ENCODE measurements at regions not wholly inside any gene's neighbourhood (a gene's known extent, or its start where the extent isn't known, plus 50 kb on each side); places are given as distances from the start of the nearest gene placed in this dataset.

DNA sequence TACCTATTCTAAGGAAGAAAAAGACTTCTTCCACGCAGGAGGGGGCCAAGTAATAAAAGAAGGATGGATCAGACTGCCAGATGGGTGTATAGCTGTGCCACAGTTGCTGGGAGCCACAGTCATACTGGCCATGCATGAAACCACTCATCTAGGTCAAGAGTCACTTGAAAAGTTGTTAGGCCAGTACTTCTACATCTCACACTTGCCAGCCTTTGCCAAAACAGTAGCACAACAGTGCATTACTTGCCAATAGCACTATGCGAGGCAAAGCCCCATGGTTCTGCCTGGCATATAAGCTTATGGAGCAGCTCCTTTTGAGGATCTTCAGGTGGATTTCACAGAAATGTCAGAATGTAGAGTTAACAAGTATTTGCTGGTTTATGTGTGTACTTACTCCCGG lies 735.0 kb downstream of the NLGN4Y start:
- H3K9me3 ChIP-seq (ENCODE audit: insufficient read depth, low read length, severe bottlenecking) = no peaks in the 10 kb centered on the region
- H3K9ac ChIP-seq (ENCODE audit: low read depth, low read length) = no peak overlapping the region
- no peaks in the 10 kb centered on the region for H3K4me1 ChIP-seq (ENCODE audit: insufficient read depth, low read length)
- TF ChIP-seq CTCF (IDR thresholded peaks at IDR 0.05; ENCODE audit: borderline replicate concordance, extremely low read depth, low read length, poor library complexity, severe bottlenecking) (no peak), EZH2 (IDR thresholded peaks at IDR 0.05; ENCODE audit: borderline replicate concordance, low read depth, low read length, severe bottlenecking) (no peak)
- no peak for ATAC-seq (ENCODE audit: insufficient read depth, low read depth)
- H3K27me3 ChIP-seq (ENCODE audit: insufficient read depth, low read length, poor library complexity) = no peaks in the 10 kb centered on the region
- DNase-seq = no peak
- no peak overlapping the region for H2AFZ ChIP-seq (ENCODE audit: low read depth, low read length)
- no peak overlapping the region for H3K27ac ChIP-seq (ENCODE audit: low read length)
- no peak overlapping the region for H3K4me3 ChIP-seq (ENCODE audit: low read depth in 1 of 2, low read length in 2 of 2)
- H3K79me2 ChIP-seq (ENCODE audit: insufficient read depth, low read length) = no peaks in the 10 kb centered on the region
- H3K4me2 ChIP-seq (ENCODE audit: insufficient read depth, low read length) = no peak overlapping the region
- H4K20me1 ChIP-seq (ENCODE audit: insufficient read depth, low read length) = no peaks in the 10 kb centered on the region
- no peaks in the 10 kb centered on the region for H3K36me3 ChIP-seq (ENCODE audit: insufficient read depth, low read length)

GRCh38 chrY:15286572-15286971 lies 762.2 kb downstream of the NLGN4Y start:
- Histone ChIP-seq H3K9ac (ENCODE audit: low read depth, low read length) (no peak overlapping the region), H3K4me2 (ENCODE audit: insufficient read depth, low read length) (no peak overlapping the region), H3K9me3 (ENCODE audit: insufficient read depth, low read length, severe bottlenecking) (no peaks in the 10 kb centered on the region), H3K4me3 (ENCODE audit: low read depth in 1 of 2, low read length in 2 of 2) (no peak overlapping the region), H3K4me1 (ENCODE audit: insufficient read depth, low read length) (no peaks in the 10 kb centered on the region), H4K20me1 (ENCODE audit: insufficient read depth, low read length) (no peaks in the 10 kb centered on the region), H3K79me2 (ENCODE audit: insufficient read depth, low read length) (no peaks in the 10 kb centered on the region), H3K27ac (ENCODE audit: low read length) (no peak overlapping the region), H2AFZ (ENCODE audit: low read depth, low read length) (no peak overlapping the region), H3K36me3 (ENCODE audit: insufficient read depth, low read length) (no peaks in the 10 kb centered on the region), H3K27me3 (ENCODE audit: insufficient read depth, low read length, poor library complexity) (no peaks in the 10 kb centered on the region)
- DNase-seq (no peak), ATAC-seq (ENCODE audit: insufficient read depth, low read depth) (no peak)
- TF ChIP-seq EZH2 (IDR thresholded peaks at IDR 0.05; ENCODE audit: borderline replicate concordance, low read depth, low read length, severe bottlenecking) (no peak), CTCF (IDR thresholded peaks at IDR 0.05; ENCODE audit: borderline replicate concordance, extremely low read depth, low read length, poor library complexity, severe bottlenecking) (no peak)

- DNase-seq (no peak), ATAC-seq (ENCODE audit: insufficient read depth, low read depth) (no peak)
- no peak overlapping the region for H3K4me3 ChIP-seq (ENCODE audit: low read depth in 1 of 2, low read length in 2 of 2)
- no peak overlapping the region for H3K9ac ChIP-seq (ENCODE audit: low read depth, low read length)
- H3K27me3 ChIP-seq (ENCODE audit: insufficient read depth, low read length, poor library complexity) = no peaks in the 10 kb centered on the region
- H3K79me2 ChIP-seq (ENCODE audit: insufficient read depth, low read length) = no peaks in the 10 kb centered on the region
- H3K36me3 ChIP-seq (ENCODE audit: insufficient read depth, low read length) = no peaks in the 10 kb centered on the region
- no peaks in the 10 kb centered on the region for H3K9me3 ChIP-seq (ENCODE audit: insufficient read depth, low read length, severe bottlenecking)
- TF ChIP-seq EZH2 (IDR thresholded peaks at IDR 0.05; ENCODE audit: borderline replicate concordance, low read depth, low read length, severe bottlenecking) (no peak), CTCF (IDR thresholded peaks at IDR 0.05; ENCODE audit: borderline replicate concordance, extremely low read depth, low read length, poor library complexity, severe bottlenecking) (no peak)
- no peak overlapping the region for H3K27ac ChIP-seq (ENCODE audit: low read length)
- H3K4me1 ChIP-seq (ENCODE audit: insufficient read depth, low read length) = no peaks in the 10 kb centered on the region
- no peak overlapping the region for H2AFZ ChIP-seq (ENCODE audit: low read depth, low read length)
- no peak overlapping the region for H3K4me2 ChIP-seq (ENCODE audit: insufficient read depth, low read length)
- no peaks in the 10 kb centered on the region for H4K20me1 ChIP-seq (ENCODE audit: insufficient read depth, low read length)
These were observed 765.5 kb downstream of the NLGN4Y start for GRCh38 chrY:15289821-15290220.

DNA sequence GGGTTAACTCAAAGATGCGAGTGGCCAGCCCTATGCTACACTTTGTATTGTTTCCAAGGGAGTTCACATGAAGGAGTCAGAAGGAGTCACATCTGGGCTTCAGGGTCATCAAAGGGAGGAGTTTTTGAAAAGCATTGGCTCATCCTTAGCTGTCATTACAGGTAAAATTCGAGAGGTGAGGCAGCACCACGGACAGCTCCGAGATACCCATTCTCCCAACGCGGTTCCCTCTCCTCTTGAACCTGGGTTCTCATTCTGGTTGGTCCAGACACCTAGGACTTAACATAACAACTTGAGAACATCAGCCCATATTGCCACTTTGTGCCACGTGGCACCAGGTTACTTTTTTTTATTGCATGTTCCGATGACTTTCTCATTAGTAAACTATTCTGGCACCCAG lies 768.6 kb downstream of the NLGN4Y start:
- Histone ChIP-seq H2AFZ (ENCODE audit: low read depth, low read length) (no peak overlapping the region), H4K20me1 (ENCODE audit: insufficient read depth, low read length) (no peaks in the 10 kb centered on the region), H3K27me3 (ENCODE audit: insufficient read depth, low read length, poor library complexity) (no peaks in the 10 kb centered on the region), H3K27ac (ENCODE audit: low read length) (no peak overlapping the region), H3K36me3 (ENCODE audit: insufficient read depth, low read length) (no peaks in the 10 kb centered on the region), H3K4me3 (ENCODE audit: low read depth in 1 of 2, low read length in 2 of 2) (no peak overlapping the region), H3K9me3 (ENCODE audit: insufficient read depth, low read length, severe bottlenecking) (no peaks in the 10 kb centered on the region), H3K9ac (ENCODE audit: low read depth, low read length) (no peak overlapping the region), H3K4me1 (ENCODE audit: insufficient read depth, low read length) (no peaks in the 10 kb centered on the region), H3K4me2 (ENCODE audit: insufficient read depth, low read length) (no peak overlapping the region), H3K79me2 (ENCODE audit: insufficient read depth, low read length) (no peaks in the 10 kb centered on the region)
- DNase-seq (peak; percentile 4), ATAC-seq (ENCODE audit: insufficient read depth, low read depth) (no peak)
- TF ChIP-seq EZH2 (IDR thresholded peaks at IDR 0.05; ENCODE audit: borderline replicate concordance, low read depth, low read length, severe bottlenecking) (no peak), CTCF (IDR thresholded peaks at IDR 0.05; ENCODE audit: borderline replicate concordance, extremely low read depth, low read length, poor library complexity, severe bottlenecking) (no peak)
